ENCODE measurements at regions not wholly inside any gene's neighbourhood (a gene's known extent, or its start where the extent isn't known, plus 50 kb on each side); places are given as distances from the start of the nearest gene placed in this dataset.
A peak's percentile ranks its signal among the peaks of the same experiment; 100 is the strongest.

DNA sequence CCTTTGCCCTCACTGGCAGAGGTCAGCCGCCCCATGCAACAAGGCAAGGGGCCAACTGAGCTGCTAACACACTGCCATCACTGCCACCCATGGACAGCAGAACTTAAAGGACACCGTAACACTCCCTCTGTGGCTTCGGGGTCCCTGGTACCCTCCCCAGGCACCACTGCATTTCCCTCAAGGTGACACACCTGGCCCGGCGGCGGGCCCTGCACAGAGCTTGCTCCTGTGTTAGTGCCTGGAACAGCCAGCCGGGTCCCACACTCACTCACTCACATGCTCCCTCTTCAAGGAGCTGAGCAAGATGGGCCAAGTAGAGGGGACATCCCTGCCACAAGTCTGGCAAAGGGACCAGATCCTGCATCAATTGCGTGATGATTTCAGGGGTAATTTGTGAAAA, 126.5 kb upstream of the SOX4 start:
- DNase-seq: peak in 1 of 3 donors; percentile 42
- no peak for ATAC-seq
- H3K4me1 ChIP-seq (ENCODE audit: control insufficient read depth, insufficient read depth, low read length): no peaks in the 10 kb centered on the region
- H3K27me3 ChIP-seq (ENCODE audit: control insufficient read depth, insufficient read depth): no peaks in the 10 kb centered on the region
- no peaks in the 10 kb centered on the region for H3K9me3 ChIP-seq (ENCODE audit: control insufficient read depth, low read length)
- 99% methylated on average over 8 of the region's 8 CpGs for WGBS
- no peak overlapping the region for H3K27ac ChIP-seq (ENCODE audit: low read length)
- intact Hi-C loops (cut with DNase I): loop anchor here in 1 of 4 donors (10.0 kb wide), 1 partner anchor 832 kb away; no protein-coding TSS in a partner anchor
- H3K4me3 ChIP-seq (ENCODE audit: low read length): no peak overlapping the region

DNA sequence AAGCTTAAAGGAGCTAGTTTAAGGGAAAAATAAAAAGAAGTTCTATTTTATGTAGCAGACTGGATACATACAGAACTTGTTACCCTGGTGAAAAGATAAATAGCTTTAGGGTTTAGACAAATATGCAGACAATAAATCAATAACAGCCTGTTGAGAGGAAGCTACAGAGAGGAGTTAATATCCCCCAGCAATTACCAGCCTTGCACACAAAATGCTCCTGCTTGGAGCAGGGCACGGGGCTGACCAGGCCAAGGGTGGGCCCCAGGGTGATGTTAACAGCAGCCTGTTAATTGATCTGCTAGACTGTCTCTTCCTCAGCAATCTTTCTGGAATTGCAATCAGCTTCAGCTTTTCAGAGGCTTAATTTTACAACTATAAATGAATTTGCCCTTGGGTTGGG, 125.1 kb upstream of the SOX4 start:
- H3K9me3 ChIP-seq (ENCODE audit: control insufficient read depth, low read length): no peaks in the 10 kb centered on the region
- H3K27me3 ChIP-seq (ENCODE audit: control insufficient read depth, insufficient read depth): no peaks in the 10 kb centered on the region
- 69% methylated on average over 1 of the region's 1 CpG for WGBS
- intact Hi-C loops (cut with DNase I): loop anchor here in 1 of 4 donors (10.0 kb wide), 1 partner anchor 834 kb away; no protein-coding TSS in a partner anchor
- ATAC-seq (no peak), DNase-seq (no peak)
- H3K4me1 ChIP-seq (ENCODE audit: control insufficient read depth, insufficient read depth, low read length): no peaks in the 10 kb centered on the region
- H3K27ac ChIP-seq (ENCODE audit: low read length): no peak overlapping the region
- no peak overlapping the region for H3K4me3 ChIP-seq (ENCODE audit: low read length)

DNA sequence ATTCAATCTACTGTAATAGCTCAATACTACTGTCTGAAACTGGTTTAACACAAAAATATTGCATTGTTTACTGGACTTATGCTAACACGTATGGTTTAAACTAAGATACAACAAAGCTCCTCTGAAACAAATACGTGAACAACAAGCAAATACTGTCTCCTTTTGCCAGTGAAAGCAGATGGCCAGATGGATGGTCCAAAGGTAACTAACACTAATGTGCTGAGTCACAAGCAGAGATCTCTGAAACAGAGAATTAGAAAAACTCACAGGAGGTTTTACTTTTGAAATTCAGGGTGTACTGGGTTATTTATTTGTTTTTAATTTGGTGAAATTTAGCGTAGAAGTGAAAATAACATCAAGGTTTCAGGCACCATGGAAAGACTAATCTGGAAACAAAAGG, 124.3 kb upstream of the SOX4 start:
- H3K9me3 ChIP-seq (ENCODE audit: control insufficient read depth, low read length): no peaks in the 10 kb centered on the region
- intact Hi-C loops (cut with DNase I): loop anchor here in 1 of 4 donors (10.0 kb wide), 1 partner anchor 834 kb away; no protein-coding TSS in a partner anchor
- WGBS: 93% methylated on average over 3 of the region's 3 CpGs
- ATAC-seq (no peak), DNase-seq (no peak)
- no peak overlapping the region for H3K27ac ChIP-seq (ENCODE audit: low read length)
- H3K27me3 ChIP-seq (ENCODE audit: control insufficient read depth, insufficient read depth): no peaks in the 10 kb centered on the region
- no peaks in the 10 kb centered on the region for H3K4me1 ChIP-seq (ENCODE audit: control insufficient read depth, insufficient read depth, low read length)
- H3K4me3 ChIP-seq (ENCODE audit: low read length): no peak overlapping the region

- intact Hi-C loops (cut with DNase I): no loop called here
- WGBS: 81% methylated on average over 4 of the region's 4 CpGs
- H3K9me3 ChIP-seq (ENCODE audit: control insufficient read depth, low read length): no peaks in the 10 kb centered on the region
- H3K4me1 ChIP-seq (ENCODE audit: control insufficient read depth, insufficient read depth, low read length): peaks cover 2% of the 10 kb centered on the region
- DNase-seq (no peak), ATAC-seq (no peak)
- no peak overlapping the region for H3K27ac ChIP-seq (ENCODE audit: low read length)
- H3K4me3 ChIP-seq (ENCODE audit: low read length): no peak overlapping the region
- H3K27me3 ChIP-seq (ENCODE audit: control insufficient read depth, insufficient read depth): no peaks in the 10 kb centered on the region
These were observed 117.4 kb upstream of the SOX4 start for GRCh38 chr6:21476112-21476511.

DNA sequence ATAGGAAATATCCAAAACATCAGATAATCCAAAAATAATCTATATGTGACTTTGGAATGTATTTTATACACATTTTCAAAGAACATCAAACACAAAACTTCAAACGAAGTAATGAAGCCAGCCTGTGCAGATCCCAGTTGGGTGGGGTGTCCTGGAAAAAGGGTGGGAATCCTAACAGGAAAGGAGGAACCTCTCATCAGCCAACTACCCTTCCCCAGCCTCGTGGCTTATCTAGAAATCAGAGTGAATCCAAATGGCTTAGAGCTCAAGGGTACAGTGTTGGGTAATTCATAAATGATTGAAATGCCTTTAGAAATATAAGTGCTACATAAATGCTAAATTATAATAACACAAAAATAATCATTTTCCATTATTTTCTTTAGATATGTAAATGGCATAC, 115.1 kb upstream of the SOX4 start:
- no peak for DNase-seq
- Histone ChIP-seq H3K4me1 (ENCODE audit: control insufficient read depth, insufficient read depth, low read length) (peaks cover 2% of the 10 kb centered on the region), H3K27me3 (ENCODE audit: control insufficient read depth, insufficient read depth) (no peaks in the 10 kb centered on the region), H3K9me3 (ENCODE audit: control insufficient read depth, low read length) (no peaks in the 10 kb centered on the region), H3K4me3 (ENCODE audit: low read length) (no peak overlapping the region), H3K27ac (ENCODE audit: low read length) (no peak overlapping the region)
- WGBS: 25% methylated on average over 2 of the region's 2 CpGs
- intact Hi-C loops (cut with DNase I): no loop called here
- peak in 1 of 2 donors; percentile 81 for ATAC-seq

DNA sequence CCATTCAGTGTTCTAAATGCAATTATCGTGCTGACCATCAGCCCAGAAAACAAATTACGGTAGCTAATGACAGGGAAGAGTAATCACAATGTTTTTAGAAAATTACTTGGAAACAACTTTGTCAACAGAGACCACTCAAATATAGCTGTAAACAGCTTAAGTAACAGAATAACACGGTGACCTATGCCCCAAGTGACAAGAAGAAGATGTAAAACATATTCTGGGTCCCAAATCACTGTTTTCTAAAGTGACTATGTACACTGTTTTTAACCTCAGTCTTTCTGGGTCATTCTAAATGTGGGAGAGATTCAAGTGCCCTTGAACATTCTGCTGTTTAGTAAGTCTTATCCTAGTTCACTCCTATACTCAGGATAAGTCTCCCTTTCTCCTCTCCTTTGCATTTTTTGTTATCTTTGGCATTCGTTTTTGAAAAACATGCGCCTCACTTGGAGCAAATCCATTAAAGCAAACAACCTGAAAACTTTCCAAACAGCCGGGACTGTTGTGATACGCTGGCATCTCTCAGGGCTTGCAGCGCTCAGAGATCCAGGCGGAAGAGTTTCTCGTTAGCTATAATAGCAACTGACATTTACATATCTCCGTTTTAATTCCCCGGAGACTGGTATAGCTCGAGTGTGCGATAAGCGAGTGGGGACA, 114.5 kb upstream of the SOX4 start:
- 23% methylated on average over 15 of the region's 15 CpGs for WGBS
- H3K9me3 ChIP-seq (ENCODE audit: control insufficient read depth, low read length): no peaks in the 10 kb centered on the region
- peak overlapping the region; percentile 74 for H3K27ac ChIP-seq (ENCODE audit: low read length)
- H3K27me3 ChIP-seq (ENCODE audit: control insufficient read depth, insufficient read depth): no peaks in the 10 kb centered on the region
- peaks cover 2% of the 10 kb centered on the region for H3K4me1 ChIP-seq (ENCODE audit: control insufficient read depth, insufficient read depth, low read length)
- H3K4me3 ChIP-seq (ENCODE audit: low read length): peak overlapping the region; percentile 54
- peak; percentile 85 to 89 for ATAC-seq
- peak; percentile 37 to 64 (median 52) for DNase-seq
- intact Hi-C loops (cut with DNase I): no loop called here

DNA sequence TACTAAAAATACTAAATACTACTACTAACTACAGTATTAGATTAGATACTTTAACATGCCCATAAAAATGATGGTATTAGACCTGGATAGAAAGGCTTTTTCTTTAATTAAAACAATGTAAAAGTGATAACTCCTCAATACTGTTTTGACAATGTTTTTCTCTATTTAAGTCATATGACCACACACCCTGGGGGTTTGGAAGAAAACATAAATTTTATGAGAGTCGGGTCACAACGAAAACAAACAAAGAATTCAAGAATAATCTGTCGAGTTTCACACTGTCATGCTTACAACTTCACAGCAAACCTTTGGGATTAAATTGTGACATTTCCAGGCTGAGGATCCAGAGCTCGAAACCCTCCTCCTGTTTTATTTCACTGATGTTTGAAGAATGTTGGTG, 107.4 kb upstream of the SOX4 start:
- no peak for DNase-seq
- intact Hi-C loops (cut with DNase I): no loop called here
- WGBS: 60% methylated on average over 4 of the region's 4 CpGs

GRCh38 chr6:21489826-21490225, 103.7 kb upstream of the SOX4 start:
- ATAC-seq: no peak
- Histone ChIP-seq H3K27me3 (ENCODE audit: control insufficient read depth, insufficient read depth) (no peaks in the 10 kb centered on the region), H3K27ac (ENCODE audit: low read length) (no peak overlapping the region), H3K9me3 (ENCODE audit: control insufficient read depth, low read length) (no peaks in the 10 kb centered on the region), H3K4me1 (ENCODE audit: control insufficient read depth, insufficient read depth, low read length) (no peaks in the 10 kb centered on the region), H3K4me3 (ENCODE audit: low read length) (no peak overlapping the region)
- 92% methylated on average over 3 of the region's 3 CpGs for WGBS
- no peak for DNase-seq
- intact Hi-C loops (cut with DNase I): no loop called here

More for the DNA sequence above, 107.4 kb upstream of the SOX4 start:
- no peaks in the 10 kb centered on the region for H3K4me1 ChIP-seq (ENCODE audit: control insufficient read depth, insufficient read depth, low read length)
- ATAC-seq: no peak
- H3K27me3 ChIP-seq (ENCODE audit: control insufficient read depth, insufficient read depth): no peaks in the 10 kb centered on the region
- H3K9me3 ChIP-seq (ENCODE audit: control insufficient read depth, low read length): no peaks in the 10 kb centered on the region
- no peak overlapping the region for H3K4me3 ChIP-seq (ENCODE audit: low read length)
- no peak overlapping the region for H3K27ac ChIP-seq (ENCODE audit: low read length)

GRCh38 chr6:21491955-21492354, 101.6 kb upstream of the SOX4 start:
- intact Hi-C loops (cut with DNase I): no loop called here
- no peaks in the 10 kb centered on the region for H3K4me1 ChIP-seq (ENCODE audit: control insufficient read depth, insufficient read depth, low read length)
- H3K9me3 ChIP-seq (ENCODE audit: control insufficient read depth, low read length): no peaks in the 10 kb centered on the region
- no peak for ATAC-seq
- H3K27ac ChIP-seq (ENCODE audit: low read length): no peak overlapping the region
- no peak overlapping the region for H3K4me3 ChIP-seq (ENCODE audit: low read length)
- no peak for DNase-seq
- WGBS: 97% methylated on average over 3 of the region's 3 CpGs
- H3K27me3 ChIP-seq (ENCODE audit: control insufficient read depth, insufficient read depth): no peaks in the 10 kb centered on the region

DNA sequence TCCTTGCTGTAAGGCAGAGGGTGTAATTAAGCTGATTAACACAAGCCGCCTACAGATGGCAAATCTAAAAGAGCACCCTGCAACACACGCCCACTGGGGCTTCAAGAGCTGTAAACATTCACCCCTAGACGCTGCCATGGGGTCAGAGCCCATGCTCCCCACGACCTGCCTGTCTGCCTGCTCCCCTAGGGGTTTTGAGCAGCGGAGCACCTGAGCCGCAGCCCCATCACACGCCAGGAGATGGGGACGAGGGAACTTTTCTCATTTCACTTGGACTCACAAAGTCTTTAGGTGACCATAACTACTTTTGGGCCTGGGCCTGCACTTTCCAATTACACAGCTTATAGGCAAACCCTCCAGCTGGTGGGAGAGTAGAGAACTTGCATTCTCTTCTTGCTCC, 99.0 kb upstream of the SOX4 start:
- Histone ChIP-seq H3K27ac (ENCODE audit: low read length) (no peak overlapping the region), H3K27me3 (ENCODE audit: control insufficient read depth, insufficient read depth) (no peaks in the 10 kb centered on the region), H3K9me3 (ENCODE audit: control insufficient read depth, low read length) (no peaks in the 10 kb centered on the region), H3K4me1 (ENCODE audit: control insufficient read depth, insufficient read depth, low read length) (no peaks in the 10 kb centered on the region), H3K4me3 (ENCODE audit: low read length) (no peak overlapping the region)
- intact Hi-C loops (cut with DNase I): no loop called here
- ATAC-seq (no peak), DNase-seq (no peak)
- 80% methylated on average over 8 of the region's 8 CpGs for whole genome bisulfite sequencing

- ATAC-seq: no peak
- H3K27ac ChIP-seq (ENCODE audit: low read length): no peak overlapping the region
- WGBS: 41% methylated on average over 3 of the region's 3 CpGs
These were observed 97.4 kb upstream of the SOX4 start for GRCh38 chr6:21496196-21496595.

GRCh38 chr6:21496706-21497105, 96.8 kb upstream of the SOX4 start:
- Histone ChIP-seq H3K27me3 (ENCODE audit: control insufficient read depth, insufficient read depth) (no peaks in the 10 kb centered on the region), H3K4me1 (ENCODE audit: control insufficient read depth, insufficient read depth, low read length) (no peaks in the 10 kb centered on the region), H3K27ac (ENCODE audit: low read length) (no peak overlapping the region), H3K9me3 (ENCODE audit: control insufficient read depth, low read length) (no peaks in the 10 kb centered on the region), H3K4me3 (ENCODE audit: low read length) (no peak overlapping the region)
- intact Hi-C loops (cut with DNase I): no loop called here
- ATAC-seq: no peak
- 62% methylated on average over 2 of the region's 2 CpGs for WGBS
- DNase-seq: no peak

More at GRCh38 chr6:21496196-21496595, 97.4 kb upstream of the SOX4 start:
- intact Hi-C loops (cut with DNase I): no loop called here
- Histone ChIP-seq H3K4me3 (ENCODE audit: low read length) (no peak overlapping the region), H3K9me3 (ENCODE audit: control insufficient read depth, low read length) (no peaks in the 10 kb centered on the region), H3K27me3 (ENCODE audit: control insufficient read depth, insufficient read depth) (no peaks in the 10 kb centered on the region), H3K4me1 (ENCODE audit: control insufficient read depth, insufficient read depth, low read length) (no peaks in the 10 kb centered on the region)
- no peak for DNase-seq
